NB4 (cell line): ENCODE measurements at regions not wholly inside any gene's neighbourhood (a gene's known extent, or its start where the extent isn't known, plus 50 kb on each side); places are given as distances from the start of the nearest gene placed in this dataset.

Source experiments
- POLR2A ChIP-seq: IDR thresholded peaks from 2 replicates; pipeline ENCODE4 v1.6.1; 2011; ENCODE audit warnings: mild to moderate bottlenecking; ENCODE audit not compliant: insufficient read length; ENCODE audit errors: extremely low read depth
- TF ChIP-seq, protein P1 (sequence below): IDR thresholded peaks from 2 replicates; pipeline ENCODE4 v1.6.1; 2011; ENCODE audit warnings: low read depth, low read length
- TF ChIP-seq, protein P2 (sequence below): IDR thresholded peaks from one replicate; pipeline ENCODE4 v1.5.1; 2012; ENCODE audit warnings: low read depth, low read length

DNA sequence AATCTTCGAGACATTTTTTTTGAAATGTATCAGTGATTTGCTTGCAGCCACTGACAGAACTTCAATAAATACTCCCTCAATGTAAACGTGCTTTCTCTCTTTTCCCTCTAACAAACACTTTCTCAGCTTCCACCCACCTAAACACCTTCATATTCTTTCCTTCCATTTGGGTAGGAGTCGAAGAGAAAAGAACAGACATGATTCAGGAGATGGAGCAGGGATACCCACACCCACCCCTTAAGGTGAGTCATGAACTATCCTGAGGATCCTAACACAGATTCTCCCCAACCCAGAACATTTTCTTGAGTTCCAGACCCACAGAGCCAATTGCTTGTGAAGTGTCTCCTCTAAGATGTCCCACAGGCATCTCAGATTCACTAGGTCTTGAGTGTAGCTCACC, 488.8 kb downstream of the CDK5RAP2 start:
- TF ChIP-seq, protein P1, sequence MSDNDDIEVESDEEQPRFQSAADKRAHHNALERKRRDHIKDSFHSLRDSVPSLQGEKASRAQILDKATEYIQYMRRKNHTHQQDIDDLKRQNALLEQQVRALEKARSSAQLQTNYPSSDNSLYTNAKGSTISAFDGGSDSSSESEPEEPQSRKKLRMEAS = no peak
- TF ChIP-seq, protein P2, sequence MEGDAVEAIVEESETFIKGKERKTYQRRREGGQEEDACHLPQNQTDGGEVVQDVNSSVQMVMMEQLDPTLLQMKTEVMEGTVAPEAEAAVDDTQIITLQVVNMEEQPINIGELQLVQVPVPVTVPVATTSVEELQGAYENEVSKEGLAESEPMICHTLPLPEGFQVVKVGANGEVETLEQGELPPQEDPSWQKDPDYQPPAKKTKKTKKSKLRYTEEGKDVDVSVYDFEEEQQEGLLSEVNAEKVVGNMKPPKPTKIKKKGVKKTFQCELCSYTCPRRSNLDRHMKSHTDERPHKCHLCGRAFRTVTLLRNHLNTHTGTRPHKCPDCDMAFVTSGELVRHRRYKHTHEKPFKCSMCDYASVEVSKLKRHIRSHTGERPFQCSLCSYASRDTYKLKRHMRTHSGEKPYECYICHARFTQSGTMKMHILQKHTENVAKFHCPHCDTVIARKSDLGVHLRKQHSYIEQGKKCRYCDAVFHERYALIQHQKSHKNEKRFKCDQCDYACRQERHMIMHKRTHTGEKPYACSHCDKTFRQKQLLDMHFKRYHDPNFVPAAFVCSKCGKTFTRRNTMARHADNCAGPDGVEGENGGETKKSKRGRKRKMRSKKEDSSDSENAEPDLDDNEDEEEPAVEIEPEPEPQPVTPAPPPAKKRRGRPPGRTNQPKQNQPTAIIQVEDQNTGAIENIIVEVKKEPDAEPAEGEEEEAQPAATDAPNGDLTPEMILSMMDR = no peak
- no peak for TF ChIP-seq POLR2A
